IPS-15b (cell line): ENCODE measurements at regions not wholly inside any gene's neighbourhood (a gene's known extent, or its start where the extent isn't known, plus 50 kb on each side); places are given as distances from the start of the nearest gene placed in this dataset.
"Not testable (repeated sequence)": the region's sequence is repeated elsewhere in the genome, so short reads cannot be mapped to it uniquely, and the experiment has no call there.

Experiments used
- H3K27me3 ChIP-seq: one replicate; pipeline ENCODE4 v1.6.1; 2013; ENCODE audit warnings: low read length; ENCODE audit not compliant: control insufficient read depth, insufficient read depth
- H3K36me3 ChIP-seq: one replicate; pipeline ENCODE4 v1.6.1; 2013; ENCODE audit warnings: low read length; ENCODE audit not compliant: control insufficient read depth, insufficient read depth
- H3K4me1 ChIP-seq: one replicate; pipeline ENCODE4 v1.6.1; 2013; ENCODE audit warnings: mild to moderate bottlenecking, low read length; ENCODE audit not compliant: control insufficient read depth, insufficient read depth
- H3K4me3 ChIP-seq: one replicate; pipeline ENCODE4 v1.5.1; 2013; ENCODE audit warnings: low read depth, low read length
- H3K9ac ChIP-seq: one replicate; pipeline ENCODE4 v1.6.1; 2013; ENCODE audit warnings: low read depth, mild to moderate bottlenecking, low read length
- H3K9me3 ChIP-seq: one replicate; pipeline ENCODE4 v1.6.1; 2013; ENCODE audit warnings: mild to moderate bottlenecking, low read length; ENCODE audit not compliant: control insufficient read depth, insufficient read depth

- no peaks in the 10 kb centered on the region for H3K4me1 ChIP-seq
- H3K36me3 ChIP-seq = no peaks in the 10 kb centered on the region
- H3K4me3 ChIP-seq = no peak overlapping the region
- H3K9ac ChIP-seq = no peak overlapping the region
- peaks cover 46% of the 10 kb centered on the region for H3K27me3 ChIP-seq
- H3K9me3 ChIP-seq = no peaks in the 10 kb centered on the region
These were observed 111.7 kb downstream of the GGTLC2 start for GRCh38 chr22:22756109-22756508.

GRCh38 chr22:22756551-22757201 lies 112.3 kb downstream of the GGTLC2 start:
- not testable (repeated sequence) for H3K4me1 ChIP-seq, H3K9me3 ChIP-seq, H3K36me3 ChIP-seq, H3K4me3 ChIP-seq, H3K9ac ChIP-seq
- peaks cover 45% of the 10 kb centered on the region for H3K27me3 ChIP-seq

- H3K36me3 ChIP-seq, H3K4me1 ChIP-seq, H3K9me3 ChIP-seq, H3K9ac ChIP-seq, H3K4me3 ChIP-seq: not testable (repeated sequence)
- peaks cover 36% of the 10 kb centered on the region for H3K27me3 ChIP-seq
These were observed 113.8 kb downstream of the GGTLC2 start for GRCh38 chr22:22758101-22758807.

GRCh38 chr22:22759371-22759770 lies 115.0 kb downstream of the GGTLC2 start:
- Histone ChIP-seq H3K9ac (no peak overlapping the region), H3K36me3 (no peaks in the 10 kb centered on the region), H3K4me1 (no peaks in the 10 kb centered on the region), H3K27me3 (peaks cover 34% of the 10 kb centered on the region), H3K9me3 (no peaks in the 10 kb centered on the region), H3K4me3 (no peak overlapping the region)

GRCh38 chr22:22759889-22760546 lies 115.6 kb downstream of the GGTLC2 start:
- Histone ChIP-seq H3K9ac (no peak overlapping the region), H3K4me1 (no peaks in the 10 kb centered on the region), H3K36me3 (no peaks in the 10 kb centered on the region), H3K9me3 (no peaks in the 10 kb centered on the region), H3K4me3 (no peak overlapping the region), H3K27me3 (peaks cover 35% of the 10 kb centered on the region)

GRCh38 chr22:22761606-22761962 lies 117.2 kb downstream of the GGTLC2 start:
- Histone ChIP-seq H3K9me3 (no peaks in the 10 kb centered on the region), H3K36me3 (no peaks in the 10 kb centered on the region), H3K27me3 (peaks cover 28% of the 10 kb centered on the region), H3K9ac (no peak overlapping the region), H3K4me3 (no peak overlapping the region), H3K4me1 (no peaks in the 10 kb centered on the region)

- no peaks in the 10 kb centered on the region for H3K4me1 ChIP-seq
- H3K27me3 ChIP-seq = peaks cover 34% of the 10 kb centered on the region
These were observed 117.8 kb downstream of the GGTLC2 start for GRCh38 chr22:22761963-22762772.

GRCh38 chr22:22763512-22763911 lies 119.1 kb downstream of the GGTLC2 start:
- H3K4me3 ChIP-seq = no peak overlapping the region

More at GRCh38 chr22:22761963-22762772, 117.8 kb downstream of the GGTLC2 start:
- Histone ChIP-seq H3K9ac (no peak overlapping the region), H3K9me3 (no peaks in the 10 kb centered on the region), H3K4me3 (no peak overlapping the region), H3K36me3 (no peaks in the 10 kb centered on the region)

GRCh38 chr22:22764085-22764484 lies 119.7 kb downstream of the GGTLC2 start:
- Histone ChIP-seq H3K4me3 (no peak overlapping the region), H3K27me3 (peaks cover 48% of the 10 kb centered on the region), H3K36me3 (no peaks in the 10 kb centered on the region), H3K9ac (no peak overlapping the region), H3K4me1 (no peaks in the 10 kb centered on the region), H3K9me3 (no peaks in the 10 kb centered on the region)

More at GRCh38 chr22:22763512-22763911, 119.1 kb downstream of the GGTLC2 start:
- no peaks in the 10 kb centered on the region for H3K36me3 ChIP-seq
- H3K9ac ChIP-seq = no peak overlapping the region
- peaks cover 43% of the 10 kb centered on the region for H3K27me3 ChIP-seq
- H3K9me3 ChIP-seq = no peaks in the 10 kb centered on the region
- no peaks in the 10 kb centered on the region for H3K4me1 ChIP-seq

GRCh38 chr22:22767876-22768602 lies 119.6 kb upstream of the IGLL5 start:
- H3K4me1 ChIP-seq = no peaks in the 10 kb centered on the region
- peaks cover 54% of the 10 kb centered on the region for H3K27me3 ChIP-seq
- no peaks in the 10 kb centered on the region for H3K9me3 ChIP-seq
- no peaks in the 10 kb centered on the region for H3K36me3 ChIP-seq
- no peak overlapping the region for H3K4me3 ChIP-seq
- no peak overlapping the region for H3K9ac ChIP-seq

- H3K4me1 ChIP-seq = no peaks in the 10 kb centered on the region
- H3K4me3 ChIP-seq = no peak overlapping the region
- H3K27me3 ChIP-seq = peaks cover 57% of the 10 kb centered on the region
- H3K9me3 ChIP-seq = no peaks in the 10 kb centered on the region
- no peaks in the 10 kb centered on the region for H3K36me3 ChIP-seq
- H3K9ac ChIP-seq = no peak overlapping the region
These were observed 118.7 kb upstream of the IGLL5 start for GRCh38 chr22:22768885-22769284.
